ENCODE measurements at regions not wholly inside any gene's neighbourhood (a gene's known extent, or its start where the extent isn't known, plus 50 kb on each side); places are given as distances from the start of the nearest gene placed in this dataset.

GRCh38 chr1:115139381-115139780 lies 50.1 kb upstream of the TSPAN2 start:
- DNase-seq = no peak

Measured in right hindlimb (tissue), 1 donor.